Kidney (tissue), 13 donors: ENCODE measurements at regions not wholly inside any gene's neighbourhood (a gene's known extent, or its start where the extent isn't known, plus 50 kb on each side); places are given as distances from the start of the nearest gene placed in this dataset.

ENCODE experiments used
- DNase-seq, 5 donors: peaks; one replicate each; pipeline ENCODE4 v3.0.0-alpha.2; 2013 to 2020
- FAIRE-seq: peaks from 2 replicates; lab custom pipeline; 2012; peaks lifted over from hg19 to GRCh38; lab: Jason Lieb, UNC
- H3K27ac ChIP-seq, 2 donors: one replicate each; pipeline ENCODE4 v1.7.0; 2013; ENCODE audit warnings: low read depth in 2 of 2, low read length in 2 of 2, inconsistent platforms in 1 of 2
- H3K27me3 ChIP-seq: one replicate; pipeline ENCODE4 v1.7.1; 2013; ENCODE audit warnings: low read length, inconsistent platforms; ENCODE audit not compliant: control insufficient read depth, insufficient read depth
- H3K36me3 ChIP-seq, 3 donors: one replicate each; pipeline versions ENCODE4 v1.7.0 to v1.7.1; 2013; ENCODE audit warnings: low read length in 3 of 3, control low read depth in 1 of 3, inconsistent platforms in 1 of 3; ENCODE audit not compliant: insufficient read depth in 3 of 3, control insufficient read depth in 2 of 3
- H3K4me1 ChIP-seq, 3 donors: one replicate each; pipeline versions ENCODE4 v1.7.0 to v1.7.1; 2013; ENCODE audit warnings: low read length in 3 of 3, inconsistent platforms in 1 of 3, low read depth in 1 of 3; ENCODE audit not compliant: control insufficient read depth in 2 of 3, insufficient read depth in 2 of 3
- H3K4me3 ChIP-seq, 3 donors: one replicate each; pipeline versions ENCODE4 v1.7.0 to v1.8.1; 2013; ENCODE audit warnings: low read length in 3 of 3, control low read depth in 1 of 3, inconsistent platforms in 1 of 3
- H3K9ac ChIP-seq, 3 donors: one replicate each; pipeline versions ENCODE4 v1.7.0 to v1.7.1; 2013; ENCODE audit warnings: low read length in 3 of 3, control low read depth in 1 of 3, inconsistent platforms in 1 of 3
- H3K9me3 ChIP-seq, 3 donors: one replicate each; pipeline versions ENCODE4 v1.7.0 to v1.7.1; 2013; ENCODE audit warnings: low read length in 3 of 3, control low read depth in 1 of 3, inconsistent platforms in 1 of 3; ENCODE audit not compliant: control insufficient read depth in 2 of 3, insufficient read depth in 1 of 3
- intact Hi-C: fragments of 100-400 bp; cut with DNase I; formaldehyde crosslinking; loops from one replicate; pipeline ENCODE4 v1.11.1; 2022
- TF ChIP-seq, protein P1 (sequence below): IDR thresholded peaks from 3 replicates; pipeline ENCODE4 v1.5.1; 2012; ENCODE audit warnings: mild to moderate bottlenecking, moderate library complexity, borderline replicate concordance; ENCODE audit not compliant: insufficient read depth; ENCODE audit errors: extremely low read depth
- donor health status: control.
- donor health status: control.
- donor health status: control.
- donor health status: control.
- donor health status: control.
- donor health status: DM: yes; HTN: yes; CAD: no.
- donor health status: Normal renal cell carcinoma (clear cell type).

- H3K9me3 ChIP-seq: no peaks in the 10 kb centered on the region
- no peak overlapping the region for H3K9ac ChIP-seq
- no peak for FAIRE-seq
- TF ChIP-seq, protein P1, sequence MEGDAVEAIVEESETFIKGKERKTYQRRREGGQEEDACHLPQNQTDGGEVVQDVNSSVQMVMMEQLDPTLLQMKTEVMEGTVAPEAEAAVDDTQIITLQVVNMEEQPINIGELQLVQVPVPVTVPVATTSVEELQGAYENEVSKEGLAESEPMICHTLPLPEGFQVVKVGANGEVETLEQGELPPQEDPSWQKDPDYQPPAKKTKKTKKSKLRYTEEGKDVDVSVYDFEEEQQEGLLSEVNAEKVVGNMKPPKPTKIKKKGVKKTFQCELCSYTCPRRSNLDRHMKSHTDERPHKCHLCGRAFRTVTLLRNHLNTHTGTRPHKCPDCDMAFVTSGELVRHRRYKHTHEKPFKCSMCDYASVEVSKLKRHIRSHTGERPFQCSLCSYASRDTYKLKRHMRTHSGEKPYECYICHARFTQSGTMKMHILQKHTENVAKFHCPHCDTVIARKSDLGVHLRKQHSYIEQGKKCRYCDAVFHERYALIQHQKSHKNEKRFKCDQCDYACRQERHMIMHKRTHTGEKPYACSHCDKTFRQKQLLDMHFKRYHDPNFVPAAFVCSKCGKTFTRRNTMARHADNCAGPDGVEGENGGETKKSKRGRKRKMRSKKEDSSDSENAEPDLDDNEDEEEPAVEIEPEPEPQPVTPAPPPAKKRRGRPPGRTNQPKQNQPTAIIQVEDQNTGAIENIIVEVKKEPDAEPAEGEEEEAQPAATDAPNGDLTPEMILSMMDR: no peak
- intact Hi-C loops: no loop called here
- no peaks in the 10 kb centered on the region for H3K4me1 ChIP-seq
- no peak overlapping the region for H3K27ac ChIP-seq
- H3K36me3 ChIP-seq: no peaks in the 10 kb centered on the region
- DNase-seq: no peak
- no peaks in the 10 kb centered on the region for H3K27me3 ChIP-seq
- H3K4me3 ChIP-seq: no peak overlapping the region
Observed at GRCh38 chr6:145384503-145384902, 350.8 kb downstream of the EPM2A start.

DNA sequence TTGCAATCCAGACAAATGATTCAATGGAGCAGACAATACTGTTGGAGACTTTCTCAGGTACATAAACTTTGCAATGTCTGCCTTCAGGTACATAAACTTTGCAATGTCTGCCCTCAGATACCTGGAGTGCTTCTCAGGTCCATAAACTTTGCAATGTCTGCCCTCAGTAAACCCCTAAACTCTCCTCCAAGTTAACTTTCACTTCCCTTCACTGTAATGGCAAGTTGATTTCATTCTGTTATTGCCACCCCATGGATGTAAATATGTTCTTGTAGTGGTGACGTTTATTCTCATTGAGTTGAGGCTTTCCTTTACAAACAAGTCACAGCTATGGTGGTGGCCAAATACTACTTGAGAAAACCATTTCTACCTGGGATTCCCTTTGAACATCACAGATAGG is 338.8 kb downstream of the EPM2A start:
- H3K27ac ChIP-seq: no peak overlapping the region
- no peaks in the 10 kb centered on the region for H3K9me3 ChIP-seq
- no peak for DNase-seq
- intact Hi-C loops: no loop called here
- no peak overlapping the region for H3K4me3 ChIP-seq
- H3K36me3 ChIP-seq: no peaks in the 10 kb centered on the region
- no peak overlapping the region for H3K9ac ChIP-seq
- TF ChIP-seq, protein P1: no peak
- no peaks in the 10 kb centered on the region for H3K27me3 ChIP-seq
- no peaks in the 10 kb centered on the region for H3K4me1 ChIP-seq
- no peak for FAIRE-seq

DNA sequence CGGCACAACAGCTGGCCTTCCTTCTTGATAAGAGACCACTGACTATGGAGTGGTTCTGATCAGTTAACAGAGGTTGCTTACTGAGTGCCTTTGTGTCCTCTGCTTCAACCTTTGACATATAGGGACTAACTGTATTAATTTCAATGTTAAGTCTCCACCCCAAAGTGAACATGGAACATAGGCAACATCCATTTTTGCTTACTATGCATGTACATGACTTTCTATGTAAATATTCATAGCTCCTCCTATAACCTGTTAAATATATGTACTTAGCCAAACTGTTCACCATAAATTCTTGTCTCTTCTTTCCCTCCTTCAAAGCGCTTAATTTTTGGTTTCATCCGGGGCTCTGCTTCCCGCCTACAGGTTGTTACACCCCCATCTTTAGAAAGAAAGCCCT is 334.8 kb downstream of the EPM2A start:
- Histone ChIP-seq H3K4me3 (no peak overlapping the region), H3K4me1 (no peaks in the 10 kb centered on the region), H3K27ac (no peak overlapping the region), H3K9me3 (no peaks in the 10 kb centered on the region), H3K27me3 (no peaks in the 10 kb centered on the region), H3K36me3 (no peaks in the 10 kb centered on the region), H3K9ac (no peak overlapping the region)
- no peak for FAIRE-seq
- intact Hi-C loops: no loop called here
- TF ChIP-seq, protein P1: no peak
- DNase-seq: no peak

DNA sequence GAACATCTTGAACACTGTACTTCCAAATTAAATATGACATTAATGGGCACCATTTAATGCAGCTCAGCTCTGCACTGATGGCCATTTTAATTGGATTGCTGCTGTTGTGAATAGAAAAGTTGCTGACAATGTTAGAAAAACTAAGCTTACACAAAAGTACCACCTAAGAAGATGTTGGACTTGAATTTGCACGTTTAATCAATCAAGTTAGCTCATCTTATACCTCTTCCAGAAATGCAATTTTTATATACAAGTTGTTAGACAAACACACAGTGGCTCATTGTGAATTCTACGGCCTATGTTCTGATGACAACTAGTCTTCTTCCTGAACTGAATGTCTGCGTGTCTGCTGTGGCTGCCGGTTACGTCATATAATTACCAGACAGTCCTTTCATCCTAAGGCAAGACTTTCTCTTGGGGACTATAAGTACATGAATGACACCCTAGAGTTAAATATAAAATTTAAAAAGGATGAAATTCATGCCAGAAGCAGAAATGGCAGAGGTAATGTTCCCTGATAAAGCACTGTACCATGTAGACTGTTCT is 330.2 kb downstream of the EPM2A start:
- intact Hi-C loops: no loop called here
- Histone ChIP-seq H3K36me3 (no peaks in the 10 kb centered on the region), H3K27ac (no peak overlapping the region), H3K4me3 (no peak overlapping the region), H3K4me1 (no peaks in the 10 kb centered on the region), H3K9me3 (no peaks in the 10 kb centered on the region), H3K9ac (no peak overlapping the region), H3K27me3 (no peaks in the 10 kb centered on the region)
- FAIRE-seq (no peak), DNase-seq (no peak)
- TF ChIP-seq, protein P1: no peak
